Erythroblast (primary cell): ENCODE measurements at regions not wholly inside any gene's neighbourhood (a gene's known extent, or its start where the extent isn't known, plus 50 kb on each side); places are given as distances from the start of the nearest gene placed in this dataset.

Experiments used
- GATA1 ChIP-seq: IDR thresholded peaks from 2 replicates; pipeline ENCODE4 v1.6.1; 2011; ENCODE audit warnings: low read depth, mild to moderate bottlenecking, control low read depth, low read length, moderate library complexity
- POLR2A ChIP-seq: IDR thresholded peaks from 2 replicates; pipeline ENCODE4 v1.6.1; 2011; ENCODE audit warnings: mild to moderate bottlenecking, low read length

- TF ChIP-seq POLR2A (no peak), GATA1 (no peak)
Observed at GRCh38 chr4:38347251-38347650, 316.7 kb upstream of the KLF3 start.
